Right renal pelvis (tissue), 4 donors: ENCODE measurements at regions not wholly inside any gene's neighbourhood (a gene's known extent, or its start where the extent isn't known, plus 50 kb on each side); places are given as distances from the start of the nearest gene placed in this dataset.

Source experiments
- DNase-seq, 4 donors: peaks; one replicate each; pipeline ENCODE4 v3.0.0-alpha.2; 2013; ENCODE audit warnings: low read depth in 4 of 4, low spot score in 3 of 4, missing footprints in 1 of 4

- no peak for DNase-seq
Observed at GRCh38 chr5:161134956-161135355, 282.9 kb upstream of the ATP10B start.

- no peak for DNase-seq
Observed at GRCh38 chr5:161134083-161134482, 282.1 kb upstream of the ATP10B start.

- no peak for DNase-seq
Observed at GRCh38 chr5:161115941-161116340, 263.9 kb upstream of the ATP10B start.

- DNase-seq = no peak
Observed at GRCh38 chr5:161112371-161112770, 260.4 kb upstream of the ATP10B start.

GRCh38 chr5:161105525-161105924, 253.5 kb upstream of the ATP10B start:
- DNase-seq = no peak

DNA sequence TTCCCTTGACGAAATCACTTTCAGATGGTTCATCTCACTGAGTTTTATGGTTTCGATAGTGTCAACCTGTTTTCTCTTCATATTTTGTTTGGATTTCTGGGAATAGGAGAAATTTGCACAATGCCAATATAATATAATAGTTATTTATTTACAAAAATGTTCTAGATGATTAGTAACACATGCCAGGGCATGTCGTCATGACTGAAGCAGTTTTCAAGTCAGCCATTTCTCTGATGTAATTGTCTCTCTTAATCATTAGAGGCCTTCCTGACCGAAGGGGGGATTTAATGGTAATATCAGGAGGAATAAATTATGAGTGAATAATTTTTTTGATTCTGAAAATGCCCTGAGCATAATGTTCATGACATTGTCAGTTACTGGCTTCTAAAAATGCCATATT, 246.5 kb upstream of the ATP10B start:
- DNase-seq = no peak

- DNase-seq = no peak
Observed at GRCh38 chr5:161096581-161096980, 244.6 kb upstream of the ATP10B start.

- no peak for DNase-seq
Observed at GRCh38 chr5:161095953-161096352, 243.9 kb upstream of the ATP10B start.

DNA sequence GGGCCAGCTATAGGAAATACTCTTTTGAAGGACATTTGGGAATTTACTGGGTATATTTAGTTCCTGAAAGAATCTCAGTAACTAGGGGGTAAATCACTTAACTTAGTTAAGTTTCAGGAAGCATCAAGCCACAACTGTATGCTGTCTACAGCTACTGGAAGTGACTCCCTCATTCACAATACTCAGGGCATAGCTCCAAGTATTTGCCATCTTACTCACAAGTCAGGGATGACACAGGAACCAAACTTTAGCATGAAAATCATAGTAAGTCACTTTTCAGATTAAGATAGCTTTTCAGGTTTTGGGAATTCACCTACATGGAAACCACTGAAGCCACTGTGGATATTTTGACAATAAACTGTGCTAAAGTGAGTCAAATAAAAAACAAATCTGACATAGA, 242.4 kb upstream of the ATP10B start:
- DNase-seq = no peak

DNA sequence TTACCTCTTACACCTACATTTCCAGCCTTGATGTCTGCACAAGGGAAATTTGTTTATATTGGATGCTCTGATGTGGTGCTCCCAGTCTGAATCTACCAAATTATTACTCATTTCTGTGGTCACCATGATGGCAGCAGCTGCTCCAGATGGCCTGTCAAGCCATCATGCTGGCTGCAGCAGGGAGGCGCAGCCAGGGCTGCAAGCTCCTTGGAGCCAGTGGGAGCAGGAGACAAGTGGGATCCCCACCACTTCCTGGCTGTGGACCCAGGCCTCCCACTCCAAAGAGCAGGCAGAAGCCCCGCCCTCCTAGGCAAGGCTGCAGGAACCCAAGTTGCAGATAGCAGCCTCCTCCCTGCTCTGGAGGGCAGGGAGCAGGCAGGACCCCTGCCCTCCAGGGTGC, 241.1 kb upstream of the ATP10B start:
- no peak for DNase-seq

DNA sequence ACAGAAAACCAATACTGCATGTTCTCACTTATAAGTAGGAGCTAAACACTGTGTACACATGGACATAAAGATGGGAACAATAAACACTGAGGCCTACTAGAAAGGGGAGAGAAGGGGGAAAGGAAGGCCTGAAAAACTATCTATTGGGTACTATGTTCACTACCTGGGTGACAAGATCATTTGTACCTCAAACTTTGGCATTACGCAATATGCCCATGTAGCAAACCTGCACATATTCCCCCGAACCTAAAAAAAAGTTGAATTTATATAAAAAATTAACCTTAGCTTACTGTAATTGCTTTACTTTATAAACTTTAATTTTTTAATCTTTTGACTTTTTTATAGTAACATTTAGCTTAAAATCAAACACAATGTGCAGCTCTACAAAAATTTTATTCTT, 237.6 kb upstream of the ATP10B start:
- DNase-seq = no peak

DNA sequence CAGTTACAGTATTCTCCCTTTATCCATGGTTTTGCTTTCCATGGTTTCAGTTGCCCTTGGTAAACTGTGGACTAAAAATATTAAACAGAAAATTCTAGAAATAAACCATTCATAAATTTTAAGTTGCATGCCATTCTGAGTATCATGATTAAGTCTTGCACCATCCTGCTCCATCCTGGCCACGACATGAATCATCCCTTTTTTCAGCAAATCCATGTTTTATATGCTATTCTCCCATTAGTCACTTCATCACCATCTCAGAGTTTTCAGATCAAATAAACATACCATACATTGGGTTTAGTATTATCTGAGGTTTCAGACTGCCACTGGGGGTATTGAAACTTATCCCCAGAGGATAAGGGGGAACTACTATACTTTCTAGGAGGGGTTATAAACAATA, 234.4 kb upstream of the ATP10B start:
- DNase-seq = no peak

GRCh38 chr5:161085056-161085455, 233.0 kb upstream of the ATP10B start:
- DNase-seq = no peak

- DNase-seq = no peak
Observed at GRCh38 chr5:161084115-161084514, 232.1 kb upstream of the ATP10B start.

DNA sequence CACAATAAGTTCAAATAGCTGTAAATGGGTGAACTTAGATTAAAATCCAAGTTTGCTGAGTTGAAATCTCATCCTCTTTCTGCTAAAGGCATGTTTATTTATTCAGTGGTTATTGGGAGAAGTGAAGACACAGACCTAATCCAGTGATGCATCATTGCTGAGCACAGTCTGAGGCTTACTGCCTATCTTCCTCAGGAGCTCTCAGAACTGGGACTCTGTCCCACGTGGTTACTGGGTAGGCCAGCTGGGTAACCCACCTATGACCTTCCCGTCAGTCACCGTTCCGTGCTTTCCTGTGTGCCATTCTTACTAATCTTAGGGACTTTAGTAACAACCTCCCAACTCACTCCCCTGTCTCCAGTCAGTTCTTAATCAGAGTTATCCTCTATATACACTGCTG, 226.8 kb upstream of the ATP10B start:
- DNase-seq = no peak

DNA sequence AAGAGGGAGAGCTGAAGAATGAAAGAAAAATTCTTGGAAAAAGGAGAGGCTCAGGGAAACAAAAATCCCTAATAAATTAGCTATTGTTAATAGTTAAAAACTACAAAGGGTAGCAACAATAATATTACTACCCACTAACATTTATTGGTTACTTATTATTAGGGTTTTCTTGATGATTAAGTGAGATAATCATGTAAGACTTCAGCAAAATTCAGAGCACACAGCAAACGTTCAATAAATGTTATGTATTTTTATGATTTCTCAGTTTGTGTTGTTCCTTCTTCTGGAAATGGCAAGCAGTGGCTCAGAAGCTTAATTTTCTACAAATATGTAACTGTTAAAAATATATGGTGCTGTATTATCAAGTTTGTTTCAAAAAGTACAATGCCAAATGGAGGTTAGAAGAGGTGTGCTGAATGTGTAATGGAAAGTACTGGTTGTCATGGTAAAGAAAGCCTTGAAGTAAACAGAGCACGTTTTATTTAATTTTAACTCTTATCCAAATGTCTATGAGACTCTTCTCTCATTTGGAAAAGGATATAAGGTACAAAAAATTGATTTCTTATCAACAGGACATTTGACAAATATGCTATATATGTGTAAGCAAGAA, 226.0 kb upstream of the ATP10B start:
- DNase-seq = no peak

- no peak for DNase-seq
Observed at GRCh38 chr5:161077496-161077895, 225.5 kb upstream of the ATP10B start.

DNA sequence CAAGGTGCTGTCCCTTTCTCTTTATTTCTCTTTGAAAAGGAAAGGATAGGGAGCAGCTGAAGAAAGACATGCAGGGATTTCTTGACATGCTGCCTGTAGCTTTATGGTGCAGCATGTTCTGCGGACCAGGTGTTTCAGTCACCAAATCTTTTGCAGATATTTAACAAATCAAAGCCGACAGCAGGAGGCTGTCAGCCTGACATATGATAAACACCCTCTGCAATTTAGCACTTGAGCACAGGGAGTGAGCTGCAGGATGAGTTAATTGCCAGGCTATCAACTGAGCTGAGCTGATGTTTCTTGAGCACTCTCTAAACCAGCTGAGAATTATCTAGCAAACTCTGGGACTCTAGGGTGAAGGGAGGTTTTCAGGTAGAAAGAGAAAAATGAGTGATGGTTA, 212.8 kb upstream of the ATP10B start:
- DNase-seq = no peak

DNA sequence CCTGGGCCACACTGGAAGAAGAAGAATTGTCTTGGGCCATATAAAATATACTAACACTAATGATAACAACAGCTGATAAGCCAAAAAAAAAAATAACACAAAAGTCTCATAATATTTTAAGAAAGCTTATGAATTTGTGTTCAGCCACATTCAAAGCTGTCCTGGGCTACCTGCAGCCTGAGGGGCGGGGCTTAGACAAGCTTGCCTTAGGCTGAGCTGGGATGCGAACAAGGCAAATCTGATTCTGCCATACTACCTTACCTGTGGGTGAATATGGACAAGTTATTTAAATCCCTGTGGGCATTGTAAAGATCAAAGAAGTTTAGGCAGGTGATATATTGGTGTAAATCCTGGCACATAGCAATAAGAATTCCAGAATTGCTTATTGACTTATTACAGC, 212.3 kb upstream of the ATP10B start:
- no peak for DNase-seq

- no peak for DNase-seq
Observed at GRCh38 chr5:161058781-161059180, 206.8 kb upstream of the ATP10B start.

DNA sequence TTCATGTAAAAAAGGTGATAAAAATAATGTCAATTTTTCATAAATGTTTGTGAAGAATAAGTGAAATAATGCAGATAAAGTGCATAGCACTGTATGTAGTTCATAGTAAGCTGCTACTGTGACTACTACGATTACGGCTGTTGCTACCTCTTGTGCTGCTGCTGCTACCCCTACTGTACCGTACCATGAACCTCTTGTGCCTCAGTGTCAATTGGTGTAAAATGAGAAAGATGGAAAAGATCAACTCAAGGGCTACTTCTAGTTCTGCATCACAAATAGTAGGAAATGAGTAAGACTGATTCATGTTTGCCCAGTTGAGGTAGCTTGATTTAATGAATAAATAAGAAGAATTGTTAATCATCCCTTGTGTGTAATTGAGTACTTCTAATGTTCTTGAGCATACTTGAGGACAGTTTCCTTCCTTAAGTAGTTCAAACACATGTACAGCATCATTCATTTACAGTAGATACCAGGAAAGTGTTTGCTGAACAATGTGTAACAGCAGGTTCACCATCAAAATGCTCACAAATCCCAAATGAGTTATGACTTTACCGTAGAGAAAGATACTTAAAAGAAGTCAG, 200.0 kb upstream of the ATP10B start:
- DNase-seq = no peak

DNA sequence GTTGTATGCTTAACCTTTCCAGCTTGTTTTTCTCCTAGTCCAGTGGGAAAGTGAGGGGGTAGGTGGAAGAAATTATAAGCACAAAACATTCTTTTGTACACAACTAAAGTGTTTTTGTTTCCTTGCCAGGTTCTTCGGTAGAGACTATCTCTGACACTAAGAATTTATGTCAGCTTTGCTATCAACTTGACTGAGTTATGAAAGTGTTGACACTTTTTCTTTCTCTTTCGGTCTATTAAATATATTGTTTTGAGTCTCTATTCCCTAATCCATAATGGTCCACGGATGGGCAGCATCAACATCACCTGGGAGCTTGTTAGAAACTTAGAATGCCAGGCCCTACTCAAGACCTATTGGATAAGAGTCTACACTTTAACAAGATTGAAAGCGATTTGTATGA, 195.0 kb upstream of the ATP10B start:
- DNase-seq = no peak

DNA sequence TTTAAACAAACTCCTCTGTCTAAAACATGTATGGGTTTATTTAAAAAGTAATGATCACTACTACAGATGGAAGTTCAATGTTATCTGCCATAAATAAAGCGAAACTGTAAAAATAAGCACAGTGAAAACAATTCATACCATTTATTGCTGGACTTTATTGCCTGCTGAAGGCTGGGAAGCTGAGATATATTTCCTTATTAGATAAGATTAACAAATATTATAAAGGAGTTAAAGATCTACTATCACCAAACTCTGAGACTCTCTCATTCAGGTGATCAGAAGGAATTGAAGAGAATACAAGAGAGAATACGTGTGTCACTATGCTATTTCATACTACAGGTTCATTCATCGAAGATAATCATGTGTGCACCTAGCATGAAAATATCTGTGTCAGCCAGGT, 190.9 kb upstream of the ATP10B start:
- no peak for DNase-seq
